HCT116 (cell line): ENCODE measurements at regions not wholly inside any gene's neighbourhood (a gene's known extent, or its start where the extent isn't known, plus 50 kb on each side); places are given as distances from the start of the nearest gene placed in this dataset.

ENCODE experiments used
- ATAC-seq: fragments of 200-7000 bp; cut with Tn5 transposase; 2 replicates; pipeline ENCODE4 v1.9.1; 2020; ENCODE audit warnings: mild to moderate bottlenecking, moderate library complexity
- BruUV-seq: library from RNA; stranded (reverse); fragments of 400-500 nt; replicated peaks from 2 replicates; lab custom pipeline; 2021; lab: Mats Ljungman, UMichigan
- CTCF ChIA-PET: fragments of 300-600 bp; sonication (Branson Sonifier 250); formaldehyde crosslinking; loops from one replicate; lab custom pipeline; 2021; ENCODE audit warnings: antibody characterized with exemption; lab: Charles Lee
- POLR2A ChIA-PET: fragments of 300-600, 350-600 bp; sonication (Branson Sonifier 250); formaldehyde crosslinking; loops from one replicate; lab custom pipeline; 2021; ENCODE audit warnings: antibody characterized with exemption; lab: Charles Lee
- RAD21 ChIA-PET, 2 experiments: fragments of 300-600 bp; sonication (Branson Sonifier 250); formaldehyde crosslinking; loops; one replicate each; lab custom pipeline; 2023; ENCODE audit warnings: low total read pairs in 2 of 2; ENCODE audit not compliant: uncharacterized antibody in 2 of 2, unreplicated experiment in 2 of 2, low non-redundant PET in 1 of 2; lab: Charles Lee
- DNase-seq: peaks from one replicate; pipeline ENCODE4 v3.0.0-alpha.2; 2010; ENCODE audit warnings: low read depth, low spot score
- H2AFZ ChIP-seq: fragments of 200-600 bp; shearing (Covaris generic), sonication (generic); 2 replicates; pipeline ENCODE4 v1.6.1; 2017; ENCODE audit warnings: low read depth, mixed run types, mixed read lengths, antibody characterized with exemption, low read length; ENCODE audit not compliant: poor library complexity, severe bottlenecking
- H3K27ac ChIP-seq: 2 replicates; pipeline ENCODE4 v1.5.1; 2012; ENCODE audit warnings: low read depth, low read length
- H3K27me3 ChIP-seq: fragments of 200-600 bp; sonication (generic); 2 replicates; pipeline ENCODE4 v1.6.1; 2016; ENCODE audit warnings: mixed run types, low read length, mixed read lengths; ENCODE audit not compliant: insufficient read depth
- H3K36me3 ChIP-seq, 2 experiments: fragments of 200-500 bp in 1 of 2; fragments of 200-600 bp in 1 of 2; sonication (Bioruptor generic) in 1 of 2; sonication (generic) in 1 of 2; 2 replicates each; pipeline versions ENCODE4 v1.5.1 to v1.6.1; 2014 to 2016; ENCODE audit warnings: low read length in 2 of 2, inconsistent platforms in 1 of 2, mixed read lengths in 1 of 2, mixed run types in 1 of 2; ENCODE audit not compliant: insufficient read depth in 2 of 2, control insufficient read depth in 1 of 2
- H3K4me1 ChIP-seq, 2 experiments: fragments of 200-600 bp in 1 of 2; sonication (generic) in 1 of 2; 2 replicates each; pipeline versions ENCODE4 v1.5.1 to v1.6.1; 2012 to 2017; ENCODE audit warnings: low read length in 2 of 2, inconsistent platforms in 1 of 2, mild to moderate bottlenecking in 1 of 2, mixed read lengths in 1 of 2, mixed run types in 1 of 2, moderate library complexity in 1 of 2; ENCODE audit not compliant: insufficient read depth in 2 of 2, control insufficient read depth in 1 of 2
- H3K4me2 ChIP-seq: fragments of 200-600 bp; sonication (generic); 2 replicates; pipeline ENCODE4 v1.6.1; 2017; ENCODE audit warnings: mixed run types, low read length, mixed read lengths
- H3K4me3 ChIP-seq, 2 experiments: fragments of 200-600 bp in 1 of 2; sonication (generic) in 1 of 2; replicated peaks in 1 of 2; 2 replicates each; pipeline ENCODE4 v1.5.1; 2011 to 2016; ENCODE audit warnings: low read length in 2 of 2, control low read depth in 1 of 2, low read depth in 1 of 2, mild to moderate bottlenecking in 1 of 2, mixed read lengths in 1 of 2, mixed run types in 1 of 2
- H3K79me2 ChIP-seq: fragments of 200-600 bp; sonication (generic); 2 replicates; pipeline ENCODE4 v1.6.1; 2017; ENCODE audit warnings: mild to moderate bottlenecking, mixed run types, low read length, moderate library complexity, mixed read lengths; ENCODE audit not compliant: insufficient read depth
- H3K9ac ChIP-seq: fragments of 200-600 bp; sonication (generic); 2 replicates; pipeline ENCODE4 v1.6.1; 2016; ENCODE audit warnings: low read length, mixed read lengths
- H3K9me2 ChIP-seq: fragments of 200-600 bp; sonication (generic), shearing (Covaris generic); 2 replicates; pipeline ENCODE4 v1.6.1; 2017; ENCODE audit warnings: mixed run types, mild to moderate bottlenecking, moderate library complexity; ENCODE audit not compliant: insufficient read depth
- H3K9me3 ChIP-seq, 2 experiments: fragments of 200-500 bp in 1 of 2; fragments of 200-600 bp in 1 of 2; sonication (Bioruptor generic) in 1 of 2; sonication (generic) in 1 of 2; 2 replicates each; pipeline ENCODE4 v1.6.1; 2014 to 2017; ENCODE audit warnings: low read length in 2 of 2, mixed read lengths in 2 of 2, inconsistent platforms in 1 of 2, low read depth in 1 of 2, mild to moderate bottlenecking in 1 of 2, mixed run types in 1 of 2, moderate library complexity in 1 of 2; ENCODE audit not compliant: control insufficient read depth in 1 of 2, insufficient read depth in 1 of 2
- H4K20me1 ChIP-seq: fragments of 200-600 bp; sonication (generic), shearing (Covaris generic); 2 replicates; pipeline ENCODE4 v1.6.1; 2017; ENCODE audit warnings: mixed run types, mild to moderate bottlenecking, moderate library complexity; ENCODE audit not compliant: insufficient read depth
- CEBPB ChIP-seq: IDR thresholded peaks from 2 replicates; pipeline ENCODE4 v1.6.1; 2012; ENCODE audit warnings: low read depth
- TCF7L2 ChIP-seq: IDR thresholded peaks from 2 replicates; pipeline ENCODE4 v1.7.0; 2011; ENCODE audit warnings: borderline replicate concordance, inconsistent platforms; ENCODE audit not compliant: insufficient read depth, insufficient read length; ENCODE audit errors: extremely low read depth
- ZFX ChIP-seq: fragments of 450-650 bp; IDR thresholded peaks from 2 replicates; pipeline ENCODE4 v1.6.1; 2017
- ZNF274 ChIP-seq: fragments of 200-500 bp; sonication (Bioruptor generic); IDR thresholded peaks from 2 replicates; pipeline ENCODE4 v1.6.1; 2014; ENCODE audit warnings: mild to moderate bottlenecking, low read depth, low read length, inconsistent platforms
- intact Hi-C: fragments of 100-400 bp; cut with micrococcal nuclease; formaldehyde crosslinking; loops from 2 replicates; pipeline ENCODE4 v1.10.0; 2022
- TF ChIP-seq, protein P1 (sequence below): IDR thresholded peaks from 2 replicates; pipeline ENCODE4 v1.6.1; 2012; ENCODE audit warnings: low read depth
- TF ChIP-seq, protein P2 (sequence below): IDR thresholded peaks from 2 replicates; pipeline ENCODE4 v1.6.1; 2012

DNA sequence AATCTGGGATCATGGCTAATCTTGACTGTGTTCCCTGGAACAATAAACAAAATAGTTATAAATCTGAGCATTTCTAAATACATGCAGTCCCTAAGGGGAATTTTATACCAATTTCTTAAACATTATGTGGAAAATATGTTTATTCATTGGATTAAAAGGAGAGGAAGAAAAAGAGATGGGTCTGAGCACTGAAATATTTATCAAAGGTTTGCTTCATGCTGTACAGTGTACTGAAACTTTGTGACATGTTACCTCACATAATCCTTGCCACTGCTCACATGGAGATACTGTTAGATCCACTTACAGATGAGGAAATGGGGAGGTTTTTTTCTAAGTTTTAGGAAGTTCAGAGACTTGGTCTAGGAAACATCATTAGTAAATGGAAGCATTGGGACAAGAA is 443.6 kb downstream of the SPRY1 start (continued):
- TF ChIP-seq, protein P1, sequence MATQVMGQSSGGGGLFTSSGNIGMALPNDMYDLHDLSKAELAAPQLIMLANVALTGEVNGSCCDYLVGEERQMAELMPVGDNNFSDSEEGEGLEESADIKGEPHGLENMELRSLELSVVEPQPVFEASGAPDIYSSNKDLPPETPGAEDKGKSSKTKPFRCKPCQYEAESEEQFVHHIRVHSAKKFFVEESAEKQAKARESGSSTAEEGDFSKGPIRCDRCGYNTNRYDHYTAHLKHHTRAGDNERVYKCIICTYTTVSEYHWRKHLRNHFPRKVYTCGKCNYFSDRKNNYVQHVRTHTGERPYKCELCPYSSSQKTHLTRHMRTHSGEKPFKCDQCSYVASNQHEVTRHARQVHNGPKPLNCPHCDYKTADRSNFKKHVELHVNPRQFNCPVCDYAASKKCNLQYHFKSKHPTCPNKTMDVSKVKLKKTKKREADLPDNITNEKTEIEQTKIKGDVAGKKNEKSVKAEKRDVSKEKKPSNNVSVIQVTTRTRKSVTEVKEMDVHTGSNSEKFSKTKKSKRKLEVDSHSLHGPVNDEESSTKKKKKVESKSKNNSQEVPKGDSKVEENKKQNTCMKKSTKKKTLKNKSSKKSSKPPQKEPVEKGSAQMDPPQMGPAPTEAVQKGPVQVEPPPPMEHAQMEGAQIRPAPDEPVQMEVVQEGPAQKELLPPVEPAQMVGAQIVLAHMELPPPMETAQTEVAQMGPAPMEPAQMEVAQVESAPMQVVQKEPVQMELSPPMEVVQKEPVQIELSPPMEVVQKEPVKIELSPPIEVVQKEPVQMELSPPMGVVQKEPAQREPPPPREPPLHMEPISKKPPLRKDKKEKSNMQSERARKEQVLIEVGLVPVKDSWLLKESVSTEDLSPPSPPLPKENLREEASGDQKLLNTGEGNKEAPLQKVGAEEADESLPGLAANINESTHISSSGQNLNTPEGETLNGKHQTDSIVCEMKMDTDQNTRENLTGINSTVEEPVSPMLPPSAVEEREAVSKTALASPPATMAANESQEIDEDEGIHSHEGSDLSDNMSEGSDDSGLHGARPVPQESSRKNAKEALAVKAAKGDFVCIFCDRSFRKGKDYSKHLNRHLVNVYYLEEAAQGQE, result no peak
- TF ChIP-seq ZFX, result no peak
- TF ChIP-seq TCF7L2, result no peak
- TF ChIP-seq, protein P2, sequence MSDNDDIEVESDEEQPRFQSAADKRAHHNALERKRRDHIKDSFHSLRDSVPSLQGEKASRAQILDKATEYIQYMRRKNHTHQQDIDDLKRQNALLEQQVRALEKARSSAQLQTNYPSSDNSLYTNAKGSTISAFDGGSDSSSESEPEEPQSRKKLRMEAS, result no peak
- TF ChIP-seq, all 23 proteins: peak for 0

DNA sequence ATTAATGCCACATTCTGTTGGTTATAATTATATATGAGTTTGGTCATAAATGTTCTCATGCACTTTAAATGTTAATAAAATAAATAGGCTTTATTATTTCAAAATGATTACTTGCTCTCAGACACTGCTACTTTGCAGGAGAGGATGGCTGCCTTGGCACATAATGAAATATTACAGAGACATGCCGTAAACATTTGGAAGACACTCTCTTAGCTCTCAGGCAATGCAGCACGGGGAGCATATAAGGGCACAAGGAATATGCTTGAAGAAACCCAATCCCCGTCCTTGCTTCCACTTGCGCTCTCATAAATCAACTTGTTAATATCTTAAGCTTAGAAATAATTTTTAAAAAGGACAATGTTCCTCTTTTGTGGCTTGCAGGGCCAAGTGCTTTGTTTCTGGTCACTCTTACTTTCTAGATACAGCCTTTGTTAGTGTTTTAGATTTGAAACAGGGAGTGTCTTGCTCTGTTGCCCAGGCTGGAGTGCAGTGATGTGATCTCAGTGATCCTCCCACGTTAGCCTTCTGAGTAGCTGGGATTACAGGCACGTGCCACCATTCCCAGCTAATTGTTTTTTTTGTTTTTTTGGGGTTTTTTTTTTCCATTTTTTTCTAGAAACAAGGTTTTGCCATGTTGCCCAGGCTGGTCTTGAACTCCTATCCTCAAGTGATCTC is 445.0 kb downstream of the SPRY1 start:
- Histone ChIP-seq H3K4me2 (no peak overlapping the region), H3K9ac (no peak overlapping the region), H3K36me3 (no peaks in the 10 kb centered on the region), H3K9me2 (0 out of 2 replicates have a peak, but pooled peaks cover 3% of the 10 kb centered on the region), H3K9me3 (no peaks in the 10 kb centered on the region), H3K27me3 (no peaks in the 10 kb centered on the region), H2AFZ (no peak overlapping the region), H3K4me1 (no peaks in the 10 kb centered on the region), H3K27ac (no peak overlapping the region), H4K20me1 (no peaks in the 10 kb centered on the region), H3K79me2 (no peaks in the 10 kb centered on the region), H3K4me3 (no peak overlapping the region)
- POLR2A ChIA-PET, result no interaction called here
- RAD21 ChIA-PET, result no interaction called here
- CTCF ChIA-PET, result no interaction called here
- TF ChIP-seq ZNF274 (no peak), ZFX (no peak), CEBPB (no peak)
- intact Hi-C loops, result no loop called here
- ATAC-seq (no peak), DNase-seq (no peak)
- BruUV-seq, result no TSS peak
